Muscle layer of duodenum (tissue), 2 donors: ENCODE measurements at regions not wholly inside any gene's neighbourhood (a gene's known extent, or its start where the extent isn't known, plus 50 kb on each side); places are given as distances from the start of the nearest gene placed in this dataset.

Experiments used
- H3K27ac ChIP-seq: one replicate; pipeline ENCODE4 v1.7.0; 2013; ENCODE audit warnings: mild to moderate bottlenecking, low read length
- H3K27me3 ChIP-seq: one replicate; pipeline ENCODE4 v1.7.0; 2013; ENCODE audit warnings: low read depth, mild to moderate bottlenecking, control low read depth, low read length
- H3K36me3 ChIP-seq, 2 donors: one replicate each; pipeline ENCODE4 v1.7.0; 2013; ENCODE audit warnings: low read length in 2 of 2, control low read depth in 1 of 2, mild to moderate bottlenecking in 1 of 2; ENCODE audit not compliant: insufficient read depth in 2 of 2, control insufficient read depth in 1 of 2
- H3K4me1 ChIP-seq, 2 donors: one replicate each; pipeline ENCODE4 v1.7.0; 2013; ENCODE audit warnings: low read length in 2 of 2, mild to moderate bottlenecking in 2 of 2, control low read depth in 1 of 2, moderate library complexity in 1 of 2; ENCODE audit not compliant: insufficient read depth in 2 of 2, control insufficient read depth in 1 of 2
- H3K4me3 ChIP-seq, 2 donors: one replicate each; pipeline ENCODE4 v1.7.0; 2013; ENCODE audit warnings: low read length in 2 of 2, low read depth in 1 of 2, mild to moderate bottlenecking in 1 of 2
- H3K9me3 ChIP-seq, 2 donors: one replicate each; pipeline ENCODE4 v1.7.0; 2013; ENCODE audit warnings: low read length in 2 of 2, control low read depth in 1 of 2, mild to moderate bottlenecking in 1 of 2; ENCODE audit not compliant: control insufficient read depth in 1 of 2
- donor health status: healthy.

GRCh38 chr16:79519448-79519847 lies 81.1 kb downstream of the MAF start:
- no peak overlapping the region for H3K27ac ChIP-seq
- no peaks in the 10 kb centered on the region for H3K36me3 ChIP-seq
- H3K27me3 ChIP-seq = no peaks in the 10 kb centered on the region
- no peaks in the 10 kb centered on the region for H3K4me1 ChIP-seq
- H3K9me3 ChIP-seq = no peaks in the 10 kb centered on the region
- H3K4me3 ChIP-seq = no peak overlapping the region

DNA sequence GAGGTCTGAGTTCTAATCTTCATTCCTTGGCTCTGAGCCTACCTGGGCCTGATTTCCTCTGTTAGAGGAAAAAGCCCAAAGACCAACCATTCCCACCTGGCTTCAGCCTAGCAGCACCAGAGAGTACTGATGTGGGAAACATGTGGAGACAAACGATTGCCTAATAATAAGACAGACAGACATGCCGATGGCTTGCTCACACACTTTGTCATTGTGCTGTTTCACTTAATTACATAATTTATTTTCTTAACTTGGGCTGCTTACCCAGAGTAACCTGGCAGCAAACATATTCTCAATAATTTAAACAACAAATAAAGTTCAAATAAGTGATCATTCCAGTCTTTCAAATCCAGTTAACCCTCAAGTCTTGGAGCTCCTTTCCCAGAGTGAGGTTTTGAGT lies 83.4 kb downstream of the MAF start:
- H3K9me3 ChIP-seq = no peaks in the 10 kb centered on the region
- no peak overlapping the region for H3K27ac ChIP-seq
- no peak overlapping the region for H3K4me3 ChIP-seq
- no peaks in the 10 kb centered on the region for H3K36me3 ChIP-seq
- no peaks in the 10 kb centered on the region for H3K4me1 ChIP-seq
- H3K27me3 ChIP-seq = no peaks in the 10 kb centered on the region

DNA sequence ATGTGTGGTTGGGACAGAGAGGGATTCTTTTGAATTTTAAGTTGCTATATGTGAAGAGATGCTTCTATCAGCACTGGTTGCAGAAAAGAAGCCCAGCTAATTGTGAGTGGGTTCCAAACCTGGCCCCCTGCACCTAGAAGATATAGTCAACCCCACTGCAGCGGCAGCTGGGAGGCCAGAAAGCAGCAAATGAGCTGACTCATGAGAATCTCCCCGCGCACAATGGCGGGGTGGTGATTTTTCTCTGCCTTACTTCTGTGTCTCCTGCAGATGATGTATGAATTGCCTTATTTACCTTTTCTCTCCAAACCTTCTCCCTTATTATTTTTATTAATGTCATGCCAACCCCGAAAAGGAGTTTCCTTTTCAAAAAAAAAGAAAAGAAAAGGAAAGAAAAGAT lies 89.7 kb downstream of the MAF start:
- no peaks in the 10 kb centered on the region for H3K27me3 ChIP-seq
- no peak overlapping the region for H3K4me3 ChIP-seq
- H3K9me3 ChIP-seq = no peaks in the 10 kb centered on the region
- H3K36me3 ChIP-seq = no peaks in the 10 kb centered on the region
- H3K4me1 ChIP-seq = no peaks in the 10 kb centered on the region
- H3K27ac ChIP-seq = no peak overlapping the region

- no peak overlapping the region for H3K4me3 ChIP-seq
- no peaks in the 10 kb centered on the region for H3K4me1 ChIP-seq
- H3K27me3 ChIP-seq = no peaks in the 10 kb centered on the region
- H3K36me3 ChIP-seq = no peaks in the 10 kb centered on the region
- H3K27ac ChIP-seq = no peak overlapping the region
- no peaks in the 10 kb centered on the region for H3K9me3 ChIP-seq
These were observed 90.6 kb downstream of the MAF start for GRCh38 chr16:79509906-79510305.

DNA sequence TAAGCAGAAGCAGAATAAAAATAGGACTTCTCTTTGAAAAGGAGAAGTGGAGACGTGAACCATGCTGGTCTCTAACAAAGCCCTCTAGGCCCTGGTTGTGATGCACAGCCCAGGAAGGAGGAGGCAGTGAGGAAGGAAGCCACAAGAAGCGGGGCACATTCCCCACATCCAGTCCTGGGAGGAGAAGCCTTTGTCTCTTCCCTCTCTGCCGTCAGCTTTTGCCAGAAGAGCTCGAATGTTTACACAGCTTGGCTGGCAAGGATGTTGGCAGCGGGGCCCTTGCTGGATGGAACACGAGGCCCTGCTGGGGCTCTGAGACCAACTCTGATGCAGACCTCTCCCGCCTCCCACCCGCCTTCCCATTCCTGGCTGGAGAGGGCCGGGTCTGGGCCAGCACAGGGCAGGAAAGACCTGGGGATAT lies 91.3 kb downstream of the MAF start:
- no peaks in the 10 kb centered on the region for H3K4me1 ChIP-seq
- H3K9me3 ChIP-seq = no peaks in the 10 kb centered on the region
- no peaks in the 10 kb centered on the region for H3K27me3 ChIP-seq
- no peak overlapping the region for H3K27ac ChIP-seq
- H3K36me3 ChIP-seq = no peaks in the 10 kb centered on the region
- no peak overlapping the region for H3K4me3 ChIP-seq

DNA sequence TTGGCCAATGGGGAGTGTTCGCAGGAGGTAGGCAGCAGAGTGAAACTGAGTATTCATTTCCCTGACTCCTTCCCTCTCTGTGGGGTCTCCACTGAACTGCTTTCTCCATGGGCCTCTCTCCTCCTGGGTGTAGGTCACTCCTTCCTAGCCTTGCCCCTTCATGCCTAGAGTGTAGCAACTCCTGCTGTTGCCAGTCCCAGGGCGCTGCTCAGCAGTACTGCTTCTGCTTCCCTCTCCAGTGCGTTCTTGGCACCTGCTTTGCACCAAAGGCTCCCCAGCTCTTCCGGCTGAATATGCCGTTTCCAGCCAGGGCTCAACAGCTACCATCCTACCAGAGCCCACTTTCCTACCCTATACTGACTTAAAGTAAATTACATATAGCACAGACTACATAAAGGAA lies 92.2 kb downstream of the MAF start:
- Histone ChIP-seq H3K9me3 (peaks cover 0 to 3% of the 10 kb centered on the region in 2 donors), H3K4me3 (no peak overlapping the region), H3K27ac (no peak overlapping the region), H3K4me1 (no peaks in the 10 kb centered on the region), H3K36me3 (no peaks in the 10 kb centered on the region), H3K27me3 (no peaks in the 10 kb centered on the region)

DNA sequence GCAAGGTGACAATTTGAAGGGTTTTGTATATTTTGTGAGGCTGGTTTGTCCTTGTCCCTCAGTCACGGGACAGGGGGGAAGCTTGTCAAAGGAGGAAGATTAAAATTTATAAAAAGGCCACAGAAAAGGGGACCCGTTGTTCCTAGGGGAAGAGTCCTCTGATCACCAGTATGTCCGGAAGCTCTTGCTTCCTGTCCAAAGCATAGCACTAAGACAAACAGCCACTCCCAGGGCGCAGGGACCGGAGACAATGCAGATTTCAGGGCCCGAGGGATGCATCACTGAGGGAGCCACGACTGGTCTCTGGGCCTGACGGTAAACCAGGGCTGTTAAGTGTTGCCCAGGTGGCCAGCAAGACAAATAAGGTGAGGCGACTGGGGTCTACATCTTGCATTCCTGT lies 95.2 kb downstream of the MAF start:
- Histone ChIP-seq H3K27ac (no peak overlapping the region), H3K4me3 (no peak overlapping the region), H3K27me3 (no peaks in the 10 kb centered on the region), H3K4me1 (no peaks in the 10 kb centered on the region), H3K36me3 (no peaks in the 10 kb centered on the region), H3K9me3 (peaks cover 0 to 3% of the 10 kb centered on the region in 2 donors)

DNA sequence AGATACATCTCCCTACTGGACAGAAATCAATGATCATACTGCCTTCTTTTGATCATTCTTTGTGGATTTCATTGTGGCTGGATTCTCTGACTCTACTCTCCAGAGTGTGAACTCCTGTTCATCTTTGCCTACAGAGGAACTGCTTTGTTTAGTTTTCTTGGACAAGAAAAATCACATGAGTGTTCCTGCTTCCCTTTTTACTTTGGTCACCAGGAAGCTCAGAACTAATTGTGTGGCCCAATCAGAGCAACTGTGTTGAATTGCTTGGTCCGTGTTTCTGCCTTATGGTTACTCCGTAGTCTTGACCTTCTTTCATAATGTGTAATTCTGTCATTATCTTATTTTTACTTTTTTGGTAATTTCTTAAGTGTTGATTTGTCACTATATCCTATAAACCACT lies 97.0 kb downstream of the MAF start:
- Histone ChIP-seq H3K4me1 (no peaks in the 10 kb centered on the region), H3K27ac (no peak overlapping the region), H3K4me3 (no peak overlapping the region)

DNA sequence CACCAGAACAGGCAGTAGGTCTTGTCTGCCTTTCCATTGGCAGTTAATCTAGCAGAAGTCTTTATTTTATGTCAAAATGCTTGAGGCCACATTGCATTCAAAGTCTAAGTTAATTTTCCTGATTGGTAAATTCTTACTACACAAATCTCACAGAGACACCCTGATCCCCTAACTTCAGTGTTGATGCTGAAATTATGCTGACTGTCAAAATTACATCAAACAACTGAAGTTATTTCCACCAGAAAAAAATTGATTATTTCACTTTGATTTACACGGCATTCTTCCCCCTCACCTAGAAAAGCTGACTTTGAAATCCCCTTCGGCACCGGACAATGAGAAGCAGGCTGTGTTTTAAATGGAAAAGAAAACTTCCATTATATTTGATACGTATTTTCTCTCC lies 99.1 kb downstream of the MAF start:
- Histone ChIP-seq H3K4me3 (no peak overlapping the region), H3K9me3 (peaks cover 0 to 8% of the 10 kb centered on the region in 2 donors), H3K27ac (no peak overlapping the region), H3K4me1 (no peaks in the 10 kb centered on the region), H3K27me3 (no peaks in the 10 kb centered on the region), H3K36me3 (no peaks in the 10 kb centered on the region)

More for the DNA sequence above, 97.0 kb downstream of the MAF start:
- peaks cover 0 to 8% of the 10 kb centered on the region in 2 donors for H3K9me3 ChIP-seq
- H3K36me3 ChIP-seq = no peaks in the 10 kb centered on the region
- H3K27me3 ChIP-seq = no peaks in the 10 kb centered on the region

- H3K36me3 ChIP-seq = no peaks in the 10 kb centered on the region
- H3K27me3 ChIP-seq = no peaks in the 10 kb centered on the region
- peaks cover 0 to 8% of the 10 kb centered on the region in 2 donors for H3K9me3 ChIP-seq
- H3K4me3 ChIP-seq = no peak overlapping the region
- no peaks in the 10 kb centered on the region for H3K4me1 ChIP-seq
- no peak overlapping the region for H3K27ac ChIP-seq
These were observed 99.7 kb downstream of the MAF start for GRCh38 chr16:79500866-79501265.

DNA sequence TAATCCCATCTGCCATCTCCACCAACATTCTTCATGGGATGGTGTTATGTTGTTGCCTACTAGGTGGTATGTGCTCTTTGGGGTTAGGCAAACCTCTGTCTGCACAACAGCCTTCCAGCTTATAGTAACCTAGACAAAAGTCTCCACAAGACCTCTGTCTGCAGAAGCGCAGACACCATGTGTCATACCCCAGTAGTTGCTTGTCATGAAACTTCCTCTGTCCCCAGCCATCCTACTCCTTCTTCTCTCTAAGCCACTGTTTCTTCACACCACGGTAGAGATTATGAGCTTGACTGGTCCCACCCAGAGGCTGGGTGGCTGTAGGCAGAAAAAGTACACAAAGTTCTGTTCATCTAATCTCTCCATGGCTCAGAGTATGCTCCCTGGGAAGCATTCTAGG lies 100.3 kb downstream of the MAF start:
- Histone ChIP-seq H3K36me3 (no peaks in the 10 kb centered on the region), H3K4me1 (no peaks in the 10 kb centered on the region), H3K27me3 (no peaks in the 10 kb centered on the region), H3K4me3 (no peak overlapping the region), H3K27ac (no peak overlapping the region), H3K9me3 (peaks cover 0 to 8% of the 10 kb centered on the region in 2 donors)

DNA sequence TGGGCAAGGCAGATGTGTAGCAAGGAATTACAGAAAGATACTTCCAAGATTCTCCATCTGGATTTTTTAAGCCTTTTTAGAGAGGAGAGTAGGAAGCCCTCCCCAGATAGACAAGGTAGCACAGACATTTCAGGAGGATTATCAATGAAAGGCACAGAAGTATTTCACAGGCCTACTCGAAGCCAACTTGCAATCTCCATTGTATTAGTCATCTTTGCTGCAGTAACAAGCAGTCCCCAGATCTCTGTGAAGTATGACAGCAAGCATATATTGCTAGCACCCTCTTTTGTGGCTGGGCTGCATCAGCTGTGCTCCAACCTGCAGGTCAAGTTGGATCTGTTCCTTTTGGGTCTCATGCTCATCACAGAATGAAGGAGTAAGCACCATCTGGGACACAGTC lies 101.6 kb downstream of the MAF start:
- Histone ChIP-seq H3K36me3 (no peaks in the 10 kb centered on the region), H3K4me1 (no peaks in the 10 kb centered on the region), H3K27me3 (no peaks in the 10 kb centered on the region)

More for the DNA sequence above, 101.6 kb downstream of the MAF start:
- Histone ChIP-seq H3K9me3 (peaks cover 0 to 8% of the 10 kb centered on the region in 2 donors), H3K4me3 (no peak overlapping the region), H3K27ac (no peak overlapping the region)
